RCC 7860 (cell line): ENCODE measurements at regions not wholly inside any gene's neighbourhood (a gene's known extent, or its start where the extent isn't known, plus 50 kb on each side); places are given as distances from the start of the nearest gene placed in this dataset.
"Not testable (repeated sequence)": the region's sequence is repeated elsewhere in the genome, so short reads cannot be mapped to it uniquely, and the experiment has no call there.

Experiments
- DNase-seq: peaks from one replicate; pipeline ENCODE4 v3.0.0-alpha.2; 2015; ENCODE audit warnings: low spot score
- FAIRE-seq: peaks from 2 replicates; lab custom pipeline; 2012; peaks lifted over from hg19 to GRCh38; lab: Jason Lieb, UNC

DNA sequence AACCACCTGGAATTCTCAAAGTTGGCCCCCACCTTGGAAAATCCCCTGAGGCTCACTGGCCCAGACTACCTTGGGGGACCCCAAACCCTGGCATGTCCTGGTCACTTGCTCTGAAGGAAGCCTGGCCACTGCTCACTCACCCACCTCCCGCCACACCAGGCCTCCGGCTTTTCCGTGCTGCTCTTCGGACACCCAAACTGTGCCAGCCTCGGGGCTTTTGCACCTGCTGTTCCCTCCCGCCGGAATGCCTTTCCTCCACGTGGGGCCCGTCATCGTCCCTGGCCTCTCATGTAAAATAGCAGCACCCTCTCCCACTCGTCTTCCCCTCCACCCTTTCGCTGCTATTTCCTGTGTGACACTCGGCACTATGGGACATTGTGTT, 87.2 kb upstream of the NCOR2 start:
- FAIRE-seq, result no peak

DNA sequence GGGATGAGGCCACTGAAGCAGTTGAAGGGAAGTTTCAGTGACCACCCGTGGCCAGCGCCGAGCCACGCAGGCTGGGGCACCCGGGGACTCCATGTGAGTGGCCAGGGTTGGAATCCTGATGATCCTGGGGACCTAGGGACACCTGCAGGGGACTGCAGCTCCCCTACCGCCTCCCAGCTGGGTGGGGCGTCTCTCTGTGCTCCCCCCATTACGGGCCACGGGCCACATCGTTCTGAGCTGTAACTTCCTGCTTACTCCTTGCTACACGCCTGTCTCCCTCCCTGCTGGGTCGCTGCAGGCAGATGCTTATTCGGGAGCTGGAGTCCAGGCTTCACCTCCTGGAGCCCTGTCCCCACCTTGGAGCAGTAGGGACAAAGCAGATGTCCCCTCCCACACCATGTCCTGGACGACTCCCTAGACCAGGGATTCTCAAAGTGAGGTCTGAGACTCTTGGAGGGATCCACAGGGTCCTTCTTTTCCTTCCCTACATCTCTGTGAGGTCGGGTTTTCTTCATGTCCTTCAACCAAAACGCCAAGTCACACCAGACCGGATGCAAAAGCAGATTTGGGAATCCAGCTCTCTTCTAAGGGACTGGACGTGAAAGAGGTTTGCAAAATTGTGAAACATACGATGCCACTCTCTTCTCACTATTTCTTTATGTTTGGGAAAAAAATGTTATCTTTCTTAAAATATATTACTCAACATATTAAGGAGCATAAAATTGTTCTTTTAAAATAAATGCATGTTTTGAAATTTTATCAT, 85.9 kb upstream of the NCOR2 start:
- DNase-seq, result no peak
- FAIRE-seq, result no peak

More for the DNA sequence above, 87.2 kb upstream of the NCOR2 start:
- DNase-seq, result no peak

DNA sequence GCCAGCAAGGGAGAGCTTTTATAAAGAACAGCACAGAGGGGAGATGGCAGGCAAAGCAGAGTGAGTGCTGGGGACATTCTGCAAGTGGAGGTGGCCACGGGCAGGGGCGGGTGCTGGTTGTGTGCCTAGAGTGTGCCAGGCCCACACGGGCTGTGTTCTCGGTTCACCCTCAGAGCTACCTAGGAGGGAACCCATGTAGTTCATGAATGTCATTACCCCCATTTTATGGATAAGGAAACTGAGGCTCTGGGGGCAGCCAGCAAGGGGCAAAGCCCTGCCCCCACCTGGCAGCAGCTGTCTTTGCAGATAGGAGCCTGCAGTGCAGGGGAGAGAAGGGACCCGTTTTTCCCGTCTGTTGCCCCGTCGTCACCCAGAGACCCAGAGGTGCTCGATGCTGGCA, 85.2 kb upstream of the NCOR2 start:
- DNase-seq (no peak), FAIRE-seq (no peak)

DNA sequence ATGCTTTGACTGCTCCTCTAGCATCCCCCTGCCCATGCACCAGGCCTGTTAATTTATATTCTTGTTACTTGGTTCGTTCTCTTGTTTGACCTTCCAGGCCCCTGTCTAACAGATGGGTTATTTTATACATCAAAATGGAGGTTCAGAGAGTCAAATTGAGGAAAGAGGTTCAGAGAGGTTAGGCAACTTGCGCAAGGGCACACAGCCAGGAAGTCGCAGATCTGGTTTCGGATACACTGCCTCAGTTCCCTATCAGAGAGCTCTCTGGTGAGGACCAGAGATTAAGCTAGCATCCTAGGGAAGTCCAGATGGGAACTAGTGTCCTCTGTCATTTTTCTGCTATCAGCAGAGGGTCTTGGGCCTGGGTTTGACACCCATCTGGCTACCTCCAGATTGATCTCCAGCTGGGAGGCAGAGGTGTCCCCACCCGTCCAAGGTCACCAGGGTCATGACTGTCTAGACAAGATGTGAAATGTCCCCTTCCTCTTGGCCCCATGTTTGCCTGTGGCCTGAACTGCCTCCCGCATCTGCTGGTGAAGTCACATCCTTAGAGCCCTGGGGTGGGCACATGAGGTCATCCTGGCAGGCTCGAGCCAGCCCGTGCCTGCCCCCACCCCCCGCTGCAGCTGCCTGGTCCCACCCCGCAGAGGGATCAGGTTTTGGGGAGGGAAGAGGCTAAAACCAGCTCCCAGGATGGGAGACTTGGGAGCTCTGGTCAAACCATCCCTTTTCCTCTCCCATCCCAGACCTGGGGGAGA, 84.3 kb upstream of the NCOR2 start:
- FAIRE-seq, result no peak
- no peak for DNase-seq

DNA sequence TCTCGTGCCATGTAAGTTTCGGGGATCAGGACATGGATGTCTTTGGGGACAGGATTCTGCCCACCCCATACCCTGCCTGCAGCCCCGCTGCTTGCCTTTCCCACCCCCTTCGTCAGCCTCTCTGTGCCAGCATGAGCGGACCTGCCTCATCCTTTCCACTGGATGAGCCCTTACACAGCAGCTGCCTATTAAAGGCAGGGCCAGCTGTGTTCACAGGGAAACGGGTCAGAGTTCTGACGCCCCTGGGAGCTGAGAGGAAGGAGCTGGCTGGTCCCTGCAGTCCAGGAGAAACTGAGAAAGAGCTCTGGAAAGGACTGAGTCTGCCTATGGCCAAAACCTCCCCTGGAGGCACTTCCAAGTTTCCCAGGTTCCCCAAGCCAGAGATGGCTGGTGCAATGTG, 83.5 kb upstream of the NCOR2 start:
- no peak for FAIRE-seq
- DNase-seq, result no peak

DNA sequence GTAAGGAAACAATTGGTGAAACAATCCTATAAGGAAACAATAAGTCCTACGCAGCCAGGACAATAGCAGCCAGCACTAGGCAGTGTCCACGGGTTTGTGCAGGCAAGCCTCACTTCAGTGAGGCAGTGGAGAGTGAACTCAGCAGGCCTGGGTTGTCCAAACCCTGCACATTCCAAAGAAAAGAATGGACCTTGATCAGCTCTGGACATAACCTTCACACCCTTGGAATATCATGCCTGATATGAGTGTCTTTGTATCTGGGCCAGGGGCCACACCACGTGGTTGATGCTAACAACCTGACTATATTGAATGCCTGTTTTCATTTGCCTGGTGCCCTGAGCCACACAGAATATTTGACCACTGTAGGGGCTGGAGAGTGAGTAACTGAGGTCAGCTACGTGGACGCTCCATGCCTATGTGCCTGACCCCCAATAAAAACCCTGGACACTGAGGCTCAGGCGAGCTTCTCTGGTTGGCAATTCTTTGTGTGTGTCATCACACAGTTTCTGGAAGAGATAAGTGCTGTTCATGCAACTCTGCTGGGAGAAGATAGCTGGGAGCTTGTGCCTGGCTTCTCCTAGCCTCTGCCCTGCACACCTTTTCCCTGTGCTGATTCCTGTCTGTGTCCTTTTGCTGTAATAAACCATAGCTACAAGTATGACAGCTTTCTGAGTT, 81.4 kb upstream of the NCOR2 start:
- no peak for DNase-seq
- FAIRE-seq, result no peak

DNA sequence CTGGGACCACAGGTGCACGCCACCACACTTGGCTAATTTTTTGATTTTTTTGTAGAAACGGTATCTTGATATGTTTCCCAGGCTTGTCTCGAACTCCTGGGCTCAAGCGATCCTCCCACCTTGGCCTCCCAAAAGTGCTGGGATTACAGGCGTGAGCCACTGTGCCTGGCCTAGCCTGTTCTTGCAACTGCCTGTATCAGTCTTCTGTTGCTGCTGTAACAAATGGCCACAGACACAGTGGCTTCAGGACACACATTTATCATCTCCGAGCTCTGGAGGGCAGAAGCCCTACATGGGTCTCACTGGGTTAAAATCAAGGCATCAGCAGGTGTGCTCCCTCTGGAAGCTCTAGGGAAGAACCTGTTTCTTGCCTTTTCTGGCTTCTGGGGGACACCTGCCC, 79.9 kb upstream of the NCOR2 start:
- FAIRE-seq, result no peak

DNA sequence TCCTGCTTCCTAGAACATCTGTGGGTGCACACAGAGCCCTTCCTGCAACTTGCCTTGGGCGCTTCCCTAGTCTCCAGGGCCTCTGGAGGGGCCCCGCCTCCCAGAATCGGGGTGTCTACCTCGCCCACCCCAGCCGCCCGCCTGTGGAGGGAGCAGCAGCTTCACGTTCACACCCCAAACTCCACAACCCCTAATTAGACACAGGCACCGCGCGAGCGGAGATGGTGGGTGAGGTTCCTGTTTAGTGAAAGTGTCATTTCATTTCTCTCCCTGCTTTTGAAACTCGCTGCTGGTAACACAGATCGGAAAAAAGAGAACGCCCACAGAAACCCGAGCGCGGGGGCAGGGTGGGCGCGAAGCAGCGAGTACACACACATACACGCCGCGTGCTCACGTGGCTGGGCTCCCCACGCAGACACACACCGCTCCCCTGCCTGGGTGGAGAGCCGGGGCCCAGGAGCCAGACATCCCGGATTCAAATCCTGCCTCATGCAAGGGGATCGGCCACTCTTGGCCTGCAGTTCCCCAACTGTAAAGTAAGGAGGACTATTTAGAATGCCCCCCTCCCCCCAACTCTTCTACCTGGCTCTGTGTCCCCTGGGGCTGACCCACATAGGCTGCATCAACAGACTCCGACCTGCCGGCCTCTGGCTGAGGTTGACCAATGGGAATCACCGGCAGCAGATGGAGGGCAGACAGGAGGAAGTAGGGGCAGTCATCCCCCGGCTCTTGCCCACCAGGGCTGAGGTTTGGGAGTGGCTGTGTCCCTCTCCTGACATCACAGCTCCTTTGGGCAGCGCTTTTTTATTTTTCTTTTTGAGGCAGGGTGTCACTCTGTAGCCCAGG, 79.2 kb upstream of the NCOR2 start:
- DNase-seq (no peak), FAIRE-seq (no peak)

More for the DNA sequence above, 79.9 kb upstream of the NCOR2 start:
- DNase-seq, result no peak

DNA sequence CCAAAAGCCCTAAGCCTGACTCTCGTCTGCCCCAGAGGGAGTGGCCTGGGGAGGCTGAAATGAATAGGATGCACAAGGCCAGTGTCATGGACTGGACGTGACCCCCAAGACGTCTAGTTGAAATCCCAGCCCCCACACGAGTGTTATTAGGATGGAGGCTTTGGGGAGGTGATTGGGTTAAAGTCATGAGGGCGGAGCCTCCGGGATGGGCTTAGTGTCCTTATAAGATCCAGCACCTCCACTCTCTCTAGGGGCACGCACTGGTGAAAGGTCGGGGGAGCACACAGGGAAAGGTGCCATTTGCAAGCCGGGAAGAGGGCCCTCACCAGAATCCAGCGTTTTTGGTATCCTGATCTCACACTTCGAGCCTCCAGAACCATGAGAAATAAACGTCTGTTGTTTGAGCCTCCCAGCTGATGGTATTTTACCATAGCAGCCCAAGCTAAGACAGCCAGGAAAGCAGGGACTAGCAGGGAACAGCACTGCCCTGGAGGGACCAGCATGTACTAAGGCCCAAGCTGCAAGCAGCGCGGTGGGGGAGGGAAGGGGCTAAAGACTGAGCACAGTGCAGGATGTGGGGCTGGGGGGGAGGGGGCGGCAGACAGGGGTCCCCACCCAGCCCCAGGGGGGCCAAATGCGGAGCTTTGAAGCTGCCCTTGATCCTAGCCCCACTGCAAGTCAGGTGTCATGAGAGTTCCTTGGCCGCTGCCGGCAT, 78.3 kb upstream of the NCOR2 start:
- DNase-seq (no peak), FAIRE-seq (no peak)

DNA sequence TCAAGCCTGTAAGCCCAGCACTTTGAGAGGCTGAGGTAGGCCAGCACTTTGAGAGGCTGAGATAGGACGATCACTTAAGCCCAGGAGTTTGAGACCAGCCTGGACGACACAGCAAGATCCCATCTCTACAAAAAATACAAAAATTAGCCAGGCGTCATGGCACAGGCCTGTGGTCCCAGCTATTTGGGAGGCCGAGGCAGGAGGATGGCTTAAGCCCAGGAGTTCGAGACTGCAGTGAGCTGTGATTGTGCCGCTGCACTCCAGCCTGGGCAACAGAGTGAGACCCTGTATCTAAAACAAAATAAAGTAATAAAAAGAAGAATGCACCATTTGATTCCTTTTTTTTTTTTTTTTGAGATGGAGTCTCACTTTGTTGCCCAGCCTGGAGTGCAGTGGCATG, 76.4 kb upstream of the NCOR2 start:
- not testable (repeated sequence) for FAIRE-seq, DNase-seq

DNA sequence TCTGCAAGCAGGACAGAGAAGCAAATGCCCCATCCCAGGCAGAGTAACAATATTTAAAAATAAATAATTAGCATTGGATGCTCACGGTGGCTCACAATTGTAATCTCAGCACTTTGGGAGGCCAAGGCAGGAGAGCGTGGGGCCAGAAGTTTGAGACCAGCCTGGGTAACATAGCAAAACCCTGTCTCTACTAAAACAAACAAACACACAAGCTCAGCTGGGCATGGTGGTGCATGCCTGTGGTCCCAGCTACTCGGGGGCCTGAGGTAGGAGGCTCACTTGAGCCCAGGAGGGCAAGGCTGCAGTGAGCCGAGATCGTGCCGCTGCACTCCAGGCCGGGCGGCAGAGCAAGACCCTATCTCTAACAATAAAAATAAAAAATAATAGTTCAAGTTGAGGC, 74.7 kb upstream of the NCOR2 start:
- FAIRE-seq (no peak), DNase-seq (no peak)

DNA sequence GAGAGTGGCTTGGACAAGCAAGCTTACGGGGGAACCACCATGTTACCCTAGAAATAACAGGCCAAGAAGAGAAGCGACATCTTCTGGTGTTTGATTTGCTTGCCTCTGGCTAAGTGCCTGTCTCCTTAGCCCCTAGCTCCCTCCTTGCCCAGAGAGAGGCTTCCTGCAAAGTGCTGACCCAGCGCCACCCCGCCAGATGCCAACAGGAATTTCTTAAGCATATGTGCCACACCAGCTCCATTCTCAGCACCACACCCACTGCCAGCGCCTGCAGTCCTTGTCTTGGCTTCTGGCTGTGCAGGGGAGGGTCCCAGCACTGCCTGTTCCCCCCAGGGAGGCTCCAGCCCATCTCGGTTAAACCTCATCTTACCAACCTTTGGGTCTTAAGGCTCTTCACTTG, 74.2 kb upstream of the NCOR2 start:
- FAIRE-seq (no peak), DNase-seq (no peak)

DNA sequence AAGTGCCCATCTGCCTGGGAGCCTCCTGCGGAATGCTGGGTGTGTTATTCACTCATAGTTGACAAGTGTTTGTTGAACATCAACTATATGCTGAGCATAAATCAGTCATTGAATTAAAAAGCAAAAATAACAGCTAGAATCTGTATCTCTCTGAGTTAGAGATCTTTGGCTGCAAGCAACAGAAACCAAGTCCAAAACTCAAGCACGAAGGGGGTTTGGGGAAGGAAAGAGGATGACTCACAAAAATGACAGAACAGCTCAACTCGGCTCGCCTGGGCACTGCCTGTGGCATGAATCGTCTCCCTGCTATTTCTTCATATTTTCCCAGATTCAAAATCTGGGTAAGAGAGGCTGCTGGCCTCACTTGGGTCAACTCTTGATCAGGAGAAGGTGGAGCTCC, 72.6 kb upstream of the NCOR2 start:
- peak; percentile 49 for FAIRE-seq

DNA sequence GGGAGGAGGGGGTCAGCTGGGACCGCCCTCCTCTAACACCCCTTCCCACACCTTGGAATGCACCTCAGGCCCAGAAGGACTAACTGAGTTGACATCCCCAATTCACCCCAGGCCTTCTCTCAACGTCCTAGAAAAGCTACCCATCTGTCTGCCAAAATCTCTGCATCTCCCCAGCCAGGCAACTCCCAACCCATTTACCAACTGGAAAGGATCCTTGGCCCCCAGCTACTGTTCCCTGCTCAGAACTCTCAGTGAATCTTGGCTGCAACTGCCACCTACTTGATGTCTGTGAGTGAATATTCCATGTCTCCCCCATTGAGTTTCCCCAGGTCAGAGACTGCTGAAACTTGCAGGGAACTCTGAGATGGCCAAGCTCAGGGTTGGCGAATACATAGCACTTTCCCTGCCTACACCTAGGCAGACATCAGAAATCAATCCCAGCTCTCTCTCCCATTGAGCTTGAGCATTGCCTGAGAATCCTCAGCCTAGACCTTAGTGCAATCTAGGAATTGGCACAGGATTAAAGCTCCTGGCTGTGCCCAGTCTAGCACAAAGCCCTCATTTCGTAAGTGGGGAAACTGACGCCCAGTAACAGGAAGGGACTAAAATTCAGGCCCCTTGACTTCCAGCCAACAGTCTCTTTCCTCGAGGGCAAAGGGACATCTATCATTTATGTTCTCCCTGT, 71.9 kb upstream of the NCOR2 start:
- FAIRE-seq, result no peak
- DNase-seq, result no peak

More for the DNA sequence above, 72.6 kb upstream of the NCOR2 start:
- peak; percentile 31 for DNase-seq

DNA sequence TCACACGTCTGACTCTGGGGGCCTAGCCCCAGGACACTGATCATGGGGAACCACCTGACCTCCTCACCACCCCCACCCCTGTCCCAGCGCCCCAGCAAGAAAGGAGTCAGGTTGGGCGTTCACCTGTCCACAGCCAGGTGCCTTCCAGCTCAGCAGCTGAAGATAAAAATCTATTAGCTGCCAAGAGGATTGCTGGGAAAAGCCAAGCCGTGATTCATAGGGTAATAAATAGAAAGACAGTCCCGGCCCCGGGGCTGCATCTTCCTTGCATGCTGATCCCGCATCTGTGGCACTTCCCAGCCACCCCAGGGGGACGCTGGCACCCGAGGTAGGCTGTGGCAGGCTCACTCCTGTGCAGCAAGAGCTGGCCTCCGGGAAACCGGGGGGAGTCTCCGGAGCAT, 70.2 kb upstream of the NCOR2 start:
- DNase-seq (no peak), FAIRE-seq (no peak)

DNA sequence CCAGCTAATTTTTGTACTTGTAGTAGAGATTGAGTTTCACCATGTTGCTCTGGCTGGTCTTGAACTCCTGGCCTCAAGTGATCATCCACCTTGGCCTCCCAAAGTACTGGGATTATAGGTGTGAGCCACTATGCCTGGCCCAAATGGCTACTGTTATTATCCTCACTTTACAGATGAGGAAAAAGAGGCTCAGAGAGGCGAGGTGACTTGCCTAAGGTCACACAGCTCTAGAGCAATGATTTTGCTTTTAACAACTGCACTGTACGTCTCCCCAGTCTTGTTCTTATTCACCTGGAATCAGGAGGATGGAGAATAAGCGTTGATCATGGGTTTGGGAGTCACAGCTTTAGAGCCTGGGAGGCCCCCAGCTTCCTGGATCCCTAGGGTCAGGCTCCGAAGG, 69.8 kb upstream of the NCOR2 start:
- FAIRE-seq (no peak), DNase-seq (no peak)

DNA sequence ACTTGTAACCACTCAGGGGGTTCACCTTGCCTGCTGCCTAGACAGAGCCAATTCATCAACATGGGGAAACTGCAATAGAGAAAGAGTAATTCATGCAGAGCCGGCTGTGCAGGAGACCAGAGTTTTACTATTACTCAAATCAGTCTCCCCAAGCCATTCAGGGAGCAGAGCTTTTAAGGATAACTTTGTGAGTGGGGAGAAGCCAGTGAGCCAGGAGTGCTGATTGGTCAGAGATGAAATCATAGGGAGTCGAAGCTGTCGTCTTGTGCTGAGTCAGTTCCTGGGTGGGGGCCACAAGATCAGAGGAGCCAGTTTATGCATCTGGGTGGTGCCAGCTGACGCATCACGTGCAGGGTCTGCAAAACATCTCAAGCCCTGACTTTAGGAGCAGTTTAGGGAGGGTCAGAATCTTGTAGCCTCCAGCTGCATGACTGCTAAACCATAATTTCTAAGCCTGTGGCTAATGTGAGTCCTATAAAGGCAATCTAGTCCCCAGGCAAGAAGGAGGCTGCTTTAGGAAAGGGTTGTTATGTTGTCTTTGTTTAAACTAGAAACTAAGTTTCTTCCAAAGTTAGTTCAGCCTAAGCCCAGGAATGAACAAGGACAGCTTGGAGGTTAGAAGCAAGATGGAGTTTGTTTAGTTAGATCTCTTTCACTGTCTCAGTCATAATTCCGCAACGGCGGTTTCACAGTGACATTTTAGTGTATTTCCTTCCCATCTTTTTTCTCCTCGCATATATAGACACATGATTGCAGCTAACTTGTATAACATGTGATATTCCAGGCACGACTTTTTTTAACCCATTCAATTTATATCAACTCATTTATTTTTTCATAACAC, 68.9 kb upstream of the NCOR2 start:
- peak; percentile 32 for FAIRE-seq
- peak; percentile 63 for DNase-seq

DNA sequence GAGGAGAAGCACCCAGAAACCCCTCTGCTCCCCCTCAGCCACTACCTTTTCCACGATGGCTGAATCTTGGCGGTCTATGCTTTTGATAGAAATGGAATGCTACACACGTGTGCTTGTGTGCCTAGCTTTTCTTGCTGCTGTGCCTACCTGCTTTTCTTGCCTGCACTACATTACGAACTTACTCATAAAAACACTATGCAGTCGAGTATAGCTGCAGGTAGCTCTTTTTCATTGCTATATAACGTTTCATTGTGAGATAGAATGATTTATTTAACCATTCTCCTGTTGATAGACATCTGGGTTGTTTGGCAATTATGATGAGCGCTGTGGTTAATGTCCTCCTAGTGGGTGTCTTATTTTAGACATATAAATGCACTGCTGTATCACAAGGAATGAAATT, 67.9 kb upstream of the NCOR2 start:
- FAIRE-seq, result no peak
- no peak for DNase-seq
